HG02623 (cell line): ENCODE measurements at regions not wholly inside any gene's neighbourhood (a gene's known extent, or its start where the extent isn't known, plus 50 kb on each side); places are given as distances from the start of the nearest gene placed in this dataset.
"Not testable (repeated sequence)": the region's sequence is repeated elsewhere in the genome, so short reads cannot be mapped to it uniquely, and the experiment has no call there.

Experiments
- ATAC-seq: cut with Tn5 transposase; IDR thresholded peaks from one replicate; pipeline ENCODE4 v1.9.1; 2021; ENCODE audit warnings: moderate library complexity; ENCODE audit not compliant: unreplicated experiment

DNA sequence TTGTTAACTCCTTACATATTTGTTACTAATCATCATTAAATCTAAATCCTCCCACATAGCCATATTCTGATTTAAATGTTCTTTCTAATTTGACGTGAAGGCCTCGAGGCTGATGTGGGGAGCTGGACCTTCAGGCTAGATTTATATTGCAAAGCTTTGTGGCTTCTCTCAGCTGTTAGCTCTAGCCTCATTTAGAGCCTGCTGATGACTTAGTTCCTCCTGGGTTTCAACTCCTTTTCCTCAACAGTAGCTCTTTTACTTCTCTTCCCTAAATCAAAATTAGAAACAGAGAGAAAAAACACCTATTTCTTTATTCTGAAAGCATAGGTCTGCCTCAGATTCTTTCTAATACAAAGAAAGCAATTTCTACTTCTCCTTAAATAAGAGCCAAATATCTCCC is 477.5 kb upstream of the CCDC196 start:
- no peak for ATAC-seq

DNA sequence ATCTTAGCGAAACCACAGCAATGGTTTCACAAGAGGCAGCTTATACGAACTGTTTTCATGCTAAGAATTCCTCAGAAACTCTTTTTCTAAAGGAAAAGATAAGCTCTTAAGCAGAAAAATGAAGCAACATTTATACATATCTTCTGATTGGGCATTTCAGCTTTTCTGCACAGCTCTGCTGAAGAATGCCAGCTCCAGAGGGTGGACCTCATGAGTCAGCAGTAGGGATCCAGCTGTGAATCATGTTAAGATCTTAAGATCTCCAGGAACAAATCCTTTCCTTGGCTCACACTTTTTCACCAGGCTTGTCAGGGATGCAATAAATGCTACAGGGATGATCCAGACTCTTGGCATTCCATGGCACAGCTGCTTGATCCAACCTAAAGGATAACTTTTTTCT is 477.1 kb upstream of the CCDC196 start:
- no peak for ATAC-seq

DNA sequence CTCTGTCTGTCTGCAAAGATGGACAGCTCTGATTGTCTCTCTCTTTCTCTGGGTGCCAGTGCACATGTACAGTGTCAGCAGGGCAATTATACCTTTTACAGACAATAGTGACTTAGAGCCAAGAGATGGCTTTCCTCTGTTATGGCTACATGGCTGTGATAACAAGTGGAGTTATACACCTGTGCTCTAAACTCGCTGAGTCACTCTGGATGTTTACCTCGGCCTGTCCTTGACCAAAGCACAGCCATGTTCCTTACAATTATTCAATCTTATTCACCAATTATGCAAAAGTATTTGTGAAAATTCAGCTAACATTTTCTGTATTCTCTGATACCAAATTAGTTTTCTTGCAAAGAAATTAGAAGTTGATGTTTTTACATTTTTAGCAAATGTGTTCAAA is 475.5 kb upstream of the CCDC196 start:
- no peak for ATAC-seq

DNA sequence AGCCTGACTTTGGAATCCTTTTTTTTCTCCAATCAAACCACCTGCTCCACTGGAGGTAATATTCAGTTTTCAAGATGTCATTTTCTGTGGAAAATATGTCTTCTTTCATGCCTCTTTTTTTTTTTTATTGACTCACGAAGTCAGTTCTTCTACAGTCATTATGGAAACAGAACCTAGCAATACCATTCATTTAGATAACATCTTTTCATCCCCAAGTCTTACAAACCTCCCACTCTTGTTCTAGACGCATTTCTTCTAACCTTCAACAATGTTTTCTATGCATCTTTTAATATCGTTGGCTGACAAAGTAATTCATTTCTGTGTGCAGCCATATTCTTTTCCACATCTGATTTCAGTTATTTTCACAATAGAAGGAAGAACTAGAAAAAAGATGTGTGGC is 474.3 kb upstream of the CCDC196 start:
- ATAC-seq, result no peak

DNA sequence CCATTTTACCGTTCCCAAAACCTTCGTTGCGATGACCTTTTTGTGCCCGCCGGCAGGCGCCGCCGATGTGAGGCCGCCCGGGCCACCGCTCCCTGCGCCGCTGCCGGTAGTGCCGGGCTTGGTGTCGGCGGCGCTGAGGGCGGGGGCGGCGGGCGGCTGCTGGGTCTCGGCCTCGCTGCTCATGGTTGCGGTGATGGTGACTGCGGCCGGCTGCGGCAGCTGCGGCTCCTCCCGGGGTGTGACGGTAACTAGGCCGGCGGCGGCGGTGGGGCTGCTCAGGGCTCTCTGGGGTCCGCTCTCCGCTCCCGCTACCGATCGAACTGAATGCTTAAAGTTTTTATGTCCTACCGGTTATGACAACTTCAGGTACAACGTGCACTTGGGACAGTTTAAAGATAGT is 472.6 kb upstream of the CCDC196 start:
- not testable (repeated sequence) for ATAC-seq

DNA sequence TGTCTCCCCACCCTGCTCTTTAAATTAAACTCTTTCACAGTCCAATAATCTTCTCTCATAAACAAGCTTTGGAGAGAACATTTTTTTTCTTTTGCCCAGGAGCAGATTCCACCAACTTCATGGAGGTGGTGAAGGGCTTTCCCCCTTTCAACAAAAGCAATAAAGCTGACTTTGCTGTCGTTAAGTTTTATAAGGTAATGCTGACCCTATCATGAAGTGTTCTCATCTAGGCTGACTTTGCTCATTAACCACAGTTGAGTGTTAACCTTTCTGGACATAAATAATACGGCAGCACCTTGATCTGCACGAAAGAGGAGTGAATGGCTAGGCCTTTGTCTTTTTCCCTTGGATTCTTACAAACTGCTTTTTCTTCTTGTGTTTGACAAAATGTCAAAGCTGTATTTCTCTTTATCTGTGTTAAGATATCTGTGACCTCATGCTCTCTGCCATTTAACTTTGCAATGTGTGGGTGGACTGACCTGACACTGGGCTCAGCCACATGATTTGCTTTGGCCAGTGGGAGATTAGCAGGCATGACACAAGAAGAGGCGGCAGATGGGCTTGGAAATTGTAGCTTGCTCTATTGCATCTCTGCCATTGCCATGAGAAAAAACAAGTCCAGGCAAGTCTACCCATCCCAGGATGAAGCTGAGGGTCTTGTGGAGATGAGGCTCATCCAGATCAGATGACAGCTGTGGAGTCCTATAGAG is 470.9 kb upstream of the CCDC196 start:
- no peak for ATAC-seq

DNA sequence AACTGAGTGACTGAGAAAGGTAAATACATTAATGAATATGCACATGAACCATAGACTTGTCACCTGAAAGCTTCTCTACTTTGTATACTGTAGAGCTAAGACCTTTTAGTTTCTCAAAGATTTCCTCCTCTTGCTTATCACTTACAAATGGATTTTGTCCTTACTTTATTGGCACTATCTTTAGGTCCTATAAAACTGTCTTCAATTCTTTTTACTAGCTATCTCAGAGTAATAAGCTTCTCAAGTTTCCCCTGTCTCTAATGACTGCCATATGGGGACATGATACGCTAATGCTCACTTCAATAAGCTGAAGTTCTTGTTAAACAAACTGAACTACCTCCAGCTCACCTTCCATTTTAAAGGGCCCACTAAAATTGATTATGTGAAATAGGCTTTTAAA is 468.2 kb upstream of the CCDC196 start:
- ATAC-seq, result no peak

DNA sequence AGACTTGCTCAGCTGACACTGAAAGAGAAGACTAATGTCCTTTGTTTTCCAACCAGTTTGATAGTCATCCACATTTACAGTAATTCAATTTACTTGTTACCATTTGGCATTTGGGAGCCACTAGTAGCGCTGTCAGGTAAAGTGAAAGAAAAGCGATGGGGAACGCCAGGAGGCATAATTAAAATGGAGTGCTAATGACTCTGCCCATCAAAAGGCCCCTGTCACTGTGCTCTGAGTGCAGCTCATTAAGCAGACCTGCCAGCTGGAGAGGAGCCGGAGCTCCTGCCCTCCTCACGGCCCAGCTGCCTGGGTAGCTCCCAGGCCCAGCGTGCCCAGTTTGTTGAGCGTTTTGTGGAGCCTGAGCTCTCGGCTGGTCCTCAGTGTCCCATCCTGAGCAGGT is 463.6 kb upstream of the CCDC196 start:
- ATAC-seq, result no peak

DNA sequence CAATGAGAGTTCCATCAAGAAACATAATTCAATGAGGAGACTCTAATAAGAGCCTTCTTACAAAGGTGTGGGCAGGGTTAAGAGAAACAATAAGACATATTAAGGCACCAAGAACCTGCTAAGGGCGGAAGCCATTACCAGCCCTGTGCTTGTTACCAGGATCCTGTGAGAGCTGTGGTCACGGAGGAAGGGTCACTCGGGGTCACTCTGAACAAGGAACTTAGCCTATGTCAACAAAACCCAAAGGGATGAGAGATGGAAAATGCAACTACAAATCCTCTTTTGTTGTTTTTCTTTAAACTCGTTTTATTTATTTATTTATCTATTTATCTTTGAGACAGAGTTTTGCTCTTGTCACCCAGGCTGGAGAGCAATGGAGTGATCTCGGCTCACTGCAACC is 460.4 kb upstream of the CCDC196 start:
- no peak for ATAC-seq

DNA sequence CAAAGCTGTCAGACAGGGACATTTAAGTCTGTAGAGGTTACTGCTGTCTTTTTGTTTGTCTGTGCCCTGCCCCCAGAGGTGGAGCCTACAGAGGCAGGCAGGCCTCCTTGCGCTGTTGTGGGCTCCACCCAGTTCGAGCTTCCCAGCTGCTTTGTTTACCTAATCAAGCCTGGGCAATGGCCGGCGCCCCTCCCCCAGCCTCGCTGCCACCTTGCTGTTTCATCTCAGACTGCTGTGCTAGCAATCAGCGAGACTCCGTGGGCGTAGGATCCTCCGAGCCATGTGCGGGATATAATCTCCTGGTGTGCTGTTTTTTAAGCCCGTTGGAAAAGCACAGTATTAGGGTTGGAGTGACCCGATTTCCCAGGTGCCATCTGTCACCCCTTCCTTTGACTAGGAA is 454.2 kb upstream of the CCDC196 start:
- not testable (repeated sequence) for ATAC-seq

DNA sequence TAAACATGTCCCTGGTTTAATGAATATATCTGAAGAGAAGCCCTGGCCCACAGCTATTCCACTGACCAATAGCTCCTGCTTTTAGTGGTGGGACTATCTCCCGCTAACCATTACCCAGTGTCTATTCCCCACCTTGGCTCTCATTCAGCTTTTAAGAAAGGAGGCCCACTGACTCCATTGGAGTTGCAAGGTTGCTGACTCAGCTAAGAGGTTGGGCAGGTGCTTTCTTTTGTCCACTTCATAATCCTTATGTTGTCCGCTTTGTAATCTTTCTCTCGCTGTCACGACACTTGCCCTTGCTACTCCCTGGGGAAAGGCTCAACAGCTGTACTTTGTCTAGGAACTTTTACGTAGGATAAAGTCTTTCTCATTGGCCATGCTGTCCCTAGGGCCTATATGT is 453.4 kb upstream of the CCDC196 start:
- ATAC-seq, result no peak

DNA sequence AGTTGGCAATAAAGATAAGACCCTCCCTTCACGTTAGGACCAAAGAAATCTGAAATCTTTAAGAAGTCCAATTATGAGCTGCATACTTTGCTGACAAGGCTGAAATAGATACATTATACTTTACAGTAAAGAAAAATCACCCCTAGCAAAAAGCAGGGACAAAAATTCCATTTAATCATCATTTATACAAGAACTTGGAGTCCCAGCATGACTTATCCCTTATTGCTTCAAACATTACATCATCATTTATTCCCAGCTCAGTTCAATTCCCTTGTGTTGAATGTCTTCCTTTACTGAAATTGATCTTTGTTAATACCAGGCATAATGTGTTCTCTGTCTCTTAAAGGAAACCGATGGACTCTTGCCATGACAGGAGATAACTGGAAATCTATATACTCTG is 449.6 kb upstream of the CCDC196 start:
- no peak for ATAC-seq

DNA sequence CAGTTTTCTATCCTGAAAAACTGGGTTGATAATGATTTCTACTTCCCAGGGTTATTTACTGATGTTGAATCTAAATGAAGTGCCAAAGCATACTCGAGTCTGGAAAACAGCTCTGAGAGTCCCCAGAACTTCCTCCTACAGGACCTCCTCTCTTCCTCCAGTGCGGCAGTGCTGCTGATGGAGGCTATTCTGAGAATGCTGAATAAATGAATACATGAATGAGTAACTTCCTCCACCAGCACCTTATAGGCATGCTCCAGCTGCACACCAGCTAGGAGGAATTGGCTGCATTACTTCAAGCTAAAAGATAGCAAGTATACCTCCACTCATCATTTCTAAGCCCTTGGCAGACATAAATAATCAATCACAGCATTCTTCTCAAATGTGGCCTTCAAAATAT is 448.8 kb upstream of the CCDC196 start:
- no peak for ATAC-seq

DNA sequence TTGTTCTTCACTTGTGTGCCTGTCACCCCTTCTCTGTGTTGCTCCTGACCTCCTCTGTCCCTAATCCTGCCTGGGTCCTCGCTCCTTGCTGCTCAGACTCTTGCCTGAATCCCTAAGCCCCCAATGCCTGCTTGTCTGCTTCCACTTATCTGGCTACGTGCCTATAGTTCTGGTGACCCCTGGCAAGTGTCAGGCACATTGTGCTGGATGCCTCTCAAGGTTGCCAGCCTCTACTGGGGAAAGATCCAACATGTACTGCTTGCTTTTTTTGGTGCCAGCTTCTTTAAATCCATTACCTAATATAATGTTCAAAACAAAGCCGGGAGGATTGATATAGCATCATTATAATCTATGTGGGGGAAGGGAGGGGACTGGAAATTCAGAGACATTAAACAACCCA is 448.0 kb upstream of the CCDC196 start:
- ATAC-seq, result no peak

DNA sequence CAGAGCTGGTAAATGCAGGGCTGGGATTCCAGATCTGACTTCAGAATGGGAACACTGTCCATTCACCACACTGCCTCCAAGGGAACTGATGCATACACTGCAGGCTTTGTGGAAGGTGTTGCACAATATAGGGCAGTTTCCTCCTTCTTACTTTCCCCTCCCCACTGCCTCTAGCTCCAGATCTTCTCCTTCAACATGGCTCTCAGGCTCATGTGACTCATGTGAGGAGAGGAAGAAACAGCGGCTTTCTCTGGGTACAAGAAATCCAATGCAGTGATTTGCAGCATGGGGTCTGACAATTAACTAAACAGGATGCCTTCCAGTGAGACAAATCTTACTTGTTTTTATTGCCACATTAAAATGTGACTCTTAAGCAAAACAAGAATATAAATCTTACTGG is 447.6 kb upstream of the CCDC196 start:
- no peak for ATAC-seq

DNA sequence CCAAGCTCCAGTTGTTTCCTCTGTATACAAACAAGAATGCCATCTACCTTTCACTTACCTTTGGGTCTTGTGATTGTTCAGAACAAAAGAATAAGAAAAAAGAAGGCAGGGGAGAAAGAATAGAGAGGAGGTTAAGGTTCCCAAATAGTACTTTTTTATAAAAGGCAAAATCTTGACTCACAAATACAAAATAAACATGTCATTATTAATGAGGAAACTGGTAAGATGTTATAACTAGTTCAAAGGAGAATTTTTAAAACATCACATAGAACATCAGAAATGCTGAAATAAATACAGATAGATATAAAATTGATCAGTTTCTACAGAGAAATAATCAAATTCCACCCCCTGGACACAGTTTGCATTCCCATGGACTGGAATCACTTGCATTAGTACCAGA is 446.7 kb upstream of the CCDC196 start:
- ATAC-seq, result no peak

DNA sequence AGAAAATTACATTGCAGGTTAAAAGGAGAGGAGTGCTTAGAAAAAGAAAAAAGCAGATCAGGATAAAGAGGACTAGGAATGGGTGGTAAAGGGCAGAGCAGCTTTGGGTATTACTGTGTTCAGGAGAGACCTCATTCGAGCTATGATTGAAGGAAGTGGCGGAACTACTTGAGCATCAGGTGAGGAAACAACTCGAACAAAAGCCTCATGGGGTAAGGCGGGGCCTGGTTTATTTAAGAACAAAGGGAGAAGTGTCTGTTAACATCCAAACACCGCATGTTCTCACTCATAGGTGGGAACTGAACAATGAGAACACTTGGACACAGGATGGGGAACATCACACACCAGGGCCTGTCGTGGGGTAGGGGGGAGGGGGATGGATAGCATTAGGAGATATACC is 444.6 kb upstream of the CCDC196 start:
- ATAC-seq, result no peak

DNA sequence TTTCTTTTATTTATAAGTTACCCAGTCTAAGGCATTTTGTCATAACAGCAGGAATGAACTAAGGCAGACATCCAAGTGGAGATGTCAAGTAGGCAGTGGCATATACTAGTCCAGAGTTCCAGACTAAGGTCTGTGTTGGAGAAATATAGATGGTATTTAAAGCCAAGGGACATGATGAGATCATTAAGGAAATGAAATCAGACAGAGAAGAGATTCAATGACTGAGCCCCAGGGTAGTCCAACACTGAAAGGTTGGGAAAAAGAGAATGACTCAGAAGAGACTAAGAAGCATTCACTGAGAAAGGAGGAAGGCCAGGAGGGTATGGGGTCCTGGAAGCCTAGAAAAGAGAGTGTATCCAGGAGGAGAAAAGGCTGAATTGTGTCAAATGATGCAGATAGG is 442.2 kb upstream of the CCDC196 start:
- no peak for ATAC-seq

DNA sequence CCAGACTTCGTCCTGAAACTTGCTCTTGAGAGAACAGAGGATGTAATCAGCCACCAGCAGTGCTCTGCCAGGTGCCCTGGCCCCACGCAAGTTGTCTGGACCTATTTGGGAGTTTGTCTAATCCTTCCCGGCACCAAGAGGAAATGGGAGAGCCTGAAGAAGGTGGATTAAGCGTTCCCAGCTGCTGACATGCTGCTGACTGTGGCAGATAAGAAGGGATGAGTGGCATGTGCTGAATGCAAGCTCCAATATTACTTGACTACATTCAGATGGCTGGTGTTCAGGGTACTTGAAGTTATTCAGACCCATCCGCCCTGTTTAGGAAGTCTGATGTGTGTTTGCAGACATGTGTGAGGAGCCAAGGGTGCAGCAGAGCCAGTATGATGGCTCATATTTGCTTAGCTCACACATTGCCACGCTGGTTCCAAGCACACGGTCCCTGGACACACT is 440.6 kb upstream of the CCDC196 start:
- ATAC-seq, result no peak

DNA sequence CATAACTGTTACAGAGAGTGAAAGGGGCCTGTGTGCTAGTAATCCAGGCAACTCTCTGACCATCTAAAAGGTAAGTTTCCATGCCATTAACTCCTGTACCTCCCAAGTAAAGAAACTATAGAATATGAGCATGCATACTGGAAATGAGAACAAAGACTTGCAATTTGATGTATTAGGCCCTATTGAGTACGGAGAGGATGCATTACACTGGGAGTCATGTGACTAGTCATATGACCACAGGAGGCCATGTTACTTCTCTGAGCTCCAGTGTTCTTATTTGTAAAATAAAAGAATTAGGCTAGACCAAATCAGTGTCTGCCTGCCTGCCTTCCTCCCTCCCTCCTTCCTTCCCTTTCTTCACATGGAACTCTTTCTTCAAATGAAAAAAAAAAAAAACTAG is 440.1 kb upstream of the CCDC196 start:
- no peak for ATAC-seq

DNA sequence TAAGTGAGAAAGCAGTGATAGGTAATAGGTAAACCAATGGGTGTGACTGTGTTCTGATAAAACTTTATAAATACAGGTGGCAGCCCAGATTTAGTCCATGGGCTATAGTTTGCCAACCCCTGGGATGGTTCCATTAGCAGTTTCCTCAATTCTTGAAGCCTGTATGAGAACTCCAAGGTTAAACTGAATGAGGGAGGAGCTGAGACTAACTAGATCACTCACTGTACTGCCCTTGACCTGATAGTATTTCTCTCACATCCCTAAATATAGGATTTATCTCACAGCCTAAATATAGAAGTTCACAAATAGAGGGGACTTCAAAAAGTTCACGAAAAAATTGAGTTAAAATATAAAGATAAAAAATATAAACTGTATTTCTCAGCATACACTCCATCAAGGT is 439.6 kb upstream of the CCDC196 start:
- ATAC-seq, result no peak

DNA sequence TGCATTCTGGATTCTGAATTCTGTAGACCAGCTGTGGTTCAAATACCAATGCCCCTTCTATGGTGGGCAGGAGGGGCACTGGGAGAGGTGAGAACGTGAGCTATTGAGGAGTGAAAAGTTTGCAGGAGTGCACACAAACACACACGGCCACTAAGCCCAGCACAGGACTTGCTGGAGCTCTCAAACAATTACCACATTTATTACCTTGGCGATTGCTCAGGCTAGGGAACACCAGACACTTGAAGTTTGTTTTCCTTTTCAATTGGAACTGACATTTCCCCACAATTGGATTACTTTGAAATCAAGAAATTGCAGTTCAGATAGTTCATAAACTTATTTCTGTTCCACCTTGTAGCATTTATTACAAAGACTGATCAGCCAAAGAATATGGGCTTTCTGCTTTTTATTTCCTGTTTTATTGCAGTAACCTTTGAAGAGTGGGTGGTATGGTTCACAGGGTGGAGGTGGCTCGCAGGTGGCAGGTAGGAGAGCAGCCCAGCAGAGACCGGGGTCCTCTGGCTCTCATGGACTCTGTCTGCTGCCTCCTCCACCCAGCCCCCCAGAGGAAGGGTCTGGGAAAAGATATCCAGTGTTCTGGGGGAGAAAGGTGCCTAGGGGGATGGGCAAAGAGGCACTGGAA is 429.8 kb upstream of the CCDC196 start:
- no peak for ATAC-seq
